ENCODE measurements at regions not wholly inside any gene's neighbourhood (a gene's known extent, or its start where the extent isn't known, plus 50 kb on each side); places are given as distances from the start of the nearest gene placed in this dataset.

DNA sequence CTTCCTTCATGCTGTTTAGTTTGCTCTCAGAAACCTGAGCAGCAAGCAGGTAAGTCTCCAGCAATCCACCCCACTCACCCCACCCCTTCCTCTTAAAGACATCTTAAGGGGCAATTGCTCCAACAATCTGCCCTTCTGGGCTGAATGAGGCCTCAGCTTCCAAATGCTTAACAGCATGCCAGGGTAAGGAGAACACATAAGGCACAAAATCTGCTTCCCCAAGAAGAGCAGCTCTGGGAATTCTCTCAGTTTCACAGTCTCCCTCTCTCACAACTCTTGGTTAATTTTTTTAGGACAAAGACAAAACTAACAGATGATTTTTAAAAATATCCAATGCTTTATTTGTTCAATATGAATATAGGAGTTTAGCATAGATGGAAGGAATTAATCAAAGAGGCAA, 288.9 kb upstream of the CCDC196 start:
- H3K27ac ChIP-seq (ENCODE audit: low read length) = no peak overlapping the region
- no peaks in the 10 kb centered on the region for H3K9me3 ChIP-seq (ENCODE audit: control insufficient read depth, low read length)
- H3K4me3 ChIP-seq (ENCODE audit: low read length) = no peak overlapping the region
- DNase-seq (no peak), ATAC-seq (no peak)
- H3K27me3 ChIP-seq (ENCODE audit: control insufficient read depth, insufficient read depth) = no peaks in the 10 kb centered on the region
- intact Hi-C loops (cut with DNase I) = no loop called here
- no peaks in the 10 kb centered on the region for H3K4me1 ChIP-seq (ENCODE audit: control insufficient read depth, insufficient read depth, low read length)

DNA sequence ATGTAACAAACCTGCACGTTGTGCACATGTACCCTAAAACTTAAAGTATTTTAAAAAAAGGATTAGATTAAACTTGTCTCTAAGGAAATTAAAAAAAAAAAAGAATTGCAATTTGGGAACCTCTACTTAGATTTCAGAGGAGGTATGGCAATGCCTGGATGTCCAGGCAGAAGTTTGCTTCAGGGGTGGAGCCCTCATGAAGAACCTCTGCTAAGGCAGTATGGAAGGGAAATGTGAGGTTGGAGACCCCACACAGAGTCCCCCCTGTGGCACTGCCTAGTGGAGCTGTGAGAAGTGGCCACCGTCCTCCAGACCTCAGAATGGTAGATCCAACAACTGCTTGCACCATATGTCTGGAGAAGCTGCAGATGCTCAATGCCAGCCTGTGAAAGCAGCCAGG, 279.6 kb upstream of the CCDC196 start:
- 69% methylated on average over 2 of the region's 2 CpGs for WGBS
- Histone ChIP-seq H3K9me3 (ENCODE audit: control insufficient read depth, low read length) (peaks cover 3% of the 10 kb centered on the region), H3K4me3 (ENCODE audit: low read length) (no peak overlapping the region), H3K27ac (ENCODE audit: low read length) (no peak overlapping the region), H3K4me1 (ENCODE audit: control insufficient read depth, insufficient read depth, low read length) (no peaks in the 10 kb centered on the region), H3K27me3 (ENCODE audit: control insufficient read depth, insufficient read depth) (no peaks in the 10 kb centered on the region)
- no peak for ATAC-seq
- intact Hi-C loops (cut with DNase I) = no loop called here
- no peak for DNase-seq

DNA sequence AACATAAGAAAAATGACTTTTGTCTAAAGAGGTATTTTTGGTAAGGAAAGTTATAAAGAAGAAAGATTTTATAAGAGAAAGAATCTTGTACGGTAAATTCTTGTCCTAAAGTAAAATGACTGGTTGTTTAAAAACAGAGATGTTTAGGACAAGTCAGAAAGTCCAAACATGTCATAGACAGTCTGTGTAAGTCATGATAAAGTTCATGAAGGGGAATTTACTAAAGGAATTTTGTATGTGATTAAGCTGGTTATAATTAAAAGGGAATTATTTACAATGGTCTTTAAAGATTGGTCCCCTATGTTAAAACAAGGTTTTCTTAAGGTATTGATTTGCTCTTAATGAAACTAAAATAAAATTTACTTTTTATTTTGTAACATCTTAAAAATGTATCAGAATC, 269.4 kb upstream of the CCDC196 start:
- H3K4me1 ChIP-seq (ENCODE audit: control insufficient read depth, insufficient read depth, low read length) = no peaks in the 10 kb centered on the region
- DNase-seq (no peak), ATAC-seq (no peak)
- H3K9me3 ChIP-seq (ENCODE audit: control insufficient read depth, low read length) = no peaks in the 10 kb centered on the region
- WGBS = 41% methylated on average over 1 of the region's 1 CpG
- H3K4me3 ChIP-seq (ENCODE audit: low read length) = no peak overlapping the region
- intact Hi-C loops (cut with DNase I) = no loop called here
- no peaks in the 10 kb centered on the region for H3K27me3 ChIP-seq (ENCODE audit: control insufficient read depth, insufficient read depth)
- H3K27ac ChIP-seq (ENCODE audit: low read length) = no peak overlapping the region

DNA sequence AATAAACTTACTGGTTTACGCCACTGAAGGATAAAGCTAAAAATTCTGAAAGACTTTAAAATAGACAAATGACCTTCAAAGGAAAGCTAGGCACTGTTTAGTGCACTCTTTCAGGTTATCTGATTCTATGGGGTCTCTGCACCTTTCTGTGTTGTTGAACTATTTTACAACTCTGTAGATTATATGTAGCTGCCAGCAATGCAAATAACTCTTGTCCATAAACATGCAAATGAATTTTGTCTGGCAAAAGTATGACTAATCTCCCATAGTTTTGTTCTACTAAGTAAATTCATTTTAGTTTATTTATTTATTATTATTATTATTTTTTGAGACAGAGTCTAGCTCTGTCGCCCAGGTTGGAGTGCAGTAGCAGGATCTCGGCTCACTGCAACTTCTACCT, 266.3 kb upstream of the CCDC196 start:
- H3K9me3 ChIP-seq (ENCODE audit: control insufficient read depth, low read length) = no peaks in the 10 kb centered on the region
- no peak overlapping the region for H3K4me3 ChIP-seq (ENCODE audit: low read length)
- intact Hi-C loops (cut with DNase I) = no loop called here
- H3K27ac ChIP-seq (ENCODE audit: low read length) = no peak overlapping the region
- WGBS = 89% methylated on average over 3 of the region's 3 CpGs
- no peaks in the 10 kb centered on the region for H3K4me1 ChIP-seq (ENCODE audit: control insufficient read depth, insufficient read depth, low read length)
- DNase-seq = no peak
- ATAC-seq = no peak
- no peaks in the 10 kb centered on the region for H3K27me3 ChIP-seq (ENCODE audit: control insufficient read depth, insufficient read depth)

DNA sequence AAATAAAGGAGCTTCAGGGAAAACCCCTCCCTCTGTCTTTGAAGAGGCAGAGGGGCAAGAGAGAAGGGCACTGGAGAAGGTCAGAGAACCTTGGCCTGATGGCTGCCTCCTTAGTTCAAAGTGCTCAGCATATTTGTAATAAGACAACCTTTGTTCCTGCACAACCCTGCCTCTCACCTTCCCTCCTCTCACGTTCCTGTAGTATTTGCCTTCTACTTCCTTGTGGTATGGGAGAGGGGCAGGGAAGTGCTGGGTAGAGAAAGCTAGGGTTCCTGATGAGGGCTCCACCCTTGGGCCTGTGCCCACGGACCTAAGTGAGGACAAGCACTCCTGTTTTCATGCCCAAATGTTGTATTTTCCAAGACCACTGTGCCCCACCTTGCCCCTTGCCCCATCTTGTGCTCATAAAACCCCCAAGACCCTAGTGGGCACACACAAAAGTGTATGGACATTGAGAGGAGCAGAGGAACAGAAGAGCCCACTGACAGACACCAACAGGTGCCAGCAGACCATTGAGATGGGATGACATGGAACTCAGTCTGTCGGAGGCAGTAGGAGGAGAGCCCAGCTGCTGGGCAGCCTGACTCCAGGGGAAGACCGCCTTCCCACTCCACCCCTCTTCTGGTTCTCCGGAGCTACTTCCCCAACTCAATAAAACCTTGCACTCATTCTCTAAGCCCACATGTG, 261.5 kb upstream of the CCDC196 start:
- no peaks in the 10 kb centered on the region for H3K4me1 ChIP-seq (ENCODE audit: control insufficient read depth, insufficient read depth, low read length)
- no peak overlapping the region for H3K4me3 ChIP-seq (ENCODE audit: low read length)
- ATAC-seq = no peak
- intact Hi-C loops (cut with DNase I) = no loop called here
- H3K27me3 ChIP-seq (ENCODE audit: control insufficient read depth, insufficient read depth) = no peaks in the 10 kb centered on the region
- H3K9me3 ChIP-seq (ENCODE audit: control insufficient read depth, low read length) = peaks cover 2% of the 10 kb centered on the region
- H3K27ac ChIP-seq (ENCODE audit: low read length) = no peak overlapping the region
- no peak for DNase-seq
- 65% methylated on average over 5 of the region's 5 CpGs for WGBS

DNA sequence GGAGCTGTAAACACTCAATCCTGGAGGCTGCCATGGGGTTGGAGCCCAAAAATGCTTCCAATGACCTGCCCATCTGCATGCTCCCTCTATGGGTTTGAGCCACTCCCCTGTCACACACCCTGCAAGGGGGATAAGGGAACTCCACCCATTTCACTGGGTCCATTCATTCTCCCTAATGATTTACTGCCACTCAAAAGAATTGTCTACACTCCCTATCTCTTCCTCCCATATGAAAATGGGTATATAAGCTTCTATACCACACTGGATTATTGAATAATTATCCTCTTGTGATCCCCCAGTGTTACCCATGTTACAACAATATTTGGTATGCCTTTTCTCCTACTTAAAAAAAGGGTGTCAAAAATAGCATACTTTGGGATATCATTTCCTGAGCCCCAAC, 260.8 kb upstream of the CCDC196 start:
- intact Hi-C loops (cut with DNase I) = no loop called here
- ATAC-seq = no peak

DNA sequence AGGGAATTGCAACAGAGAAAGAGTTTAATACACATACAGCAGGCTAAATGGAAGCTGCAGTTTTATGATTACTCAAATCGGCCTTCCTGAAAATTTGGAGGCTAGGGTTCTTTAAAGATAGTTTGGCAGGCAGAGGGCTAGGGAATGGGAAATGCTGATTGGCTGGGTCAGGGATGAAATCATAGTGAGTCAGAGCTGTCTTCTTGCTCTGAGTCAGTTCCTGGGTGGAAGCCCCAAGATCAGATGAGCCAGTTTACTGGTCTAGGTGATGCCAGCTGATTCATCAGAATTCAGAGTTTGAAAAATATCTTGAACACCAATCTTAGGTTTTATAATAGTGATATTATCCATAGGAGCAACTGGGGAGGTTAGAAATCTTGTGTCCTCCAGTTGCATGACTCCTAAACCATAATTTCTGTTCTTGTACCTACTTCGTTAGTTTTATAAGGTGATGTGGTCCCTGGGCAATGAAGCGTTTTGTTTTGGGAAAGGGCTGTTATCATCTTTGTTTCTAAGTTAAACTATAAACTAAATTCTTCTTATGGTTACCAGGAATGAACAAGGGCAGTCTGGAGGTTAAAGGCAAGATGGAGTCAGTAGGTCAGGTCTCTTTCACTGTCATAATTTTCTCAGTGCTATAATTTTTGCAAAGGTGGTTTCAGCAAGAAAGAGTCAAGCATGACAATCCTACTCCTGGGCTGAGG, 257.8 kb upstream of the CCDC196 start:
- ATAC-seq (no peak), DNase-seq (no peak)
- Histone ChIP-seq H3K4me3 (ENCODE audit: low read length) (no peak overlapping the region), H3K4me1 (ENCODE audit: control insufficient read depth, insufficient read depth, low read length) (no peaks in the 10 kb centered on the region), H3K9me3 (ENCODE audit: control insufficient read depth, low read length) (peaks cover 2% of the 10 kb centered on the region), H3K27ac (ENCODE audit: low read length) (no peak overlapping the region), H3K27me3 (ENCODE audit: control insufficient read depth, insufficient read depth) (no peaks in the 10 kb centered on the region)
- intact Hi-C loops (cut with DNase I) = no loop called here
- WGBS = 90% methylated on average over 3 of the region's 3 CpGs

More for the DNA sequence above, 260.8 kb upstream of the CCDC196 start:
- no peak for DNase-seq
- H3K27ac ChIP-seq (ENCODE audit: low read length) = no peak overlapping the region
- peaks cover 2% of the 10 kb centered on the region for H3K9me3 ChIP-seq (ENCODE audit: control insufficient read depth, low read length)
- H3K4me1 ChIP-seq (ENCODE audit: control insufficient read depth, insufficient read depth, low read length) = no peaks in the 10 kb centered on the region
- no peak overlapping the region for H3K4me3 ChIP-seq (ENCODE audit: low read length)
- no peaks in the 10 kb centered on the region for H3K27me3 ChIP-seq (ENCODE audit: control insufficient read depth, insufficient read depth)

DNA sequence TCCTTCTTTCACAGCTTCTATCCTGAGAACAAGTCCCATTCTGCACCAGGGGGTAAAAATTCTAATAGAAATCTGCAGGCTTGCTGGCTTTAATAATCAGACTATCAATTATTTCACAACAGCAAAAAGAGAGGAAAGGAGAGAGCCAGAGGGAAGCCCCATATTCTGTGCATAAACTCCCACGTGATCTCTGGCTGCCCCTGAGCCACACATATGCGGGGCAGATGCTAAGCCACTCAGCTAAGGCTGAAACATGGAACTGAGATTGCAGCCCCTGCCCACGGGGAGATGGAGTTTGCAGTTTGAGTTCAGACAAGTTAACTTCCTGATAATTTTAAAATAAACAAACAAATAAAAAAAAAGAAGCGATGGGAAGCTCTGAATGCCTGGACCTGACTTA, 254.4 kb upstream of the CCDC196 start:
- Histone ChIP-seq H3K4me3 (ENCODE audit: low read length) (no peak overlapping the region), H3K27ac (ENCODE audit: low read length) (no peak overlapping the region), H3K4me1 (ENCODE audit: control insufficient read depth, insufficient read depth, low read length) (no peaks in the 10 kb centered on the region), H3K9me3 (ENCODE audit: control insufficient read depth, low read length) (peaks cover 2% of the 10 kb centered on the region), H3K27me3 (ENCODE audit: control insufficient read depth, insufficient read depth) (no peaks in the 10 kb centered on the region)
- intact Hi-C loops (cut with DNase I) = no loop called here
- 38% methylated on average over 4 of the region's 4 CpGs for WGBS
- ATAC-seq (no peak), DNase-seq (no peak)

DNA sequence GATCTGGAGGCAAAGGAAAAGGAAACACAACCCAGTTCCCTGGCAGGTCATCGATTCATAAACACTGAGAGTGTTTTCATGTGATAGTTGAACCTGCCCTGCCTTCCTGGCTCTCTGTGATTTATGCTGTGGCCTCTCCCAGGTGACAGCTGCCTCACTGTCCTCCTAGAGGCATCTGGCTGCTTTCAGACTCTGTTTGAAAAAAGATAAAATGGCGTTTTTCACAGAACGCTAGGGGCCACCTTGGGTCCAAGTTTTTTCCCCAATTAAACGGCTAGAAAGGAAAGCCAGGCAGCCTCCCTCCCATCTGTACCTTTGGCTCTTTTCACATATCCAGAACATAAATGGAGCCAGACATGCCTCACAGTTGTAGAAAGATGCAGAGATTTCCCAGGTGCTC, 252.6 kb upstream of the CCDC196 start:
- DNase-seq = no peak
- intact Hi-C loops (cut with DNase I) = no loop called here
- ATAC-seq = no peak

DNA sequence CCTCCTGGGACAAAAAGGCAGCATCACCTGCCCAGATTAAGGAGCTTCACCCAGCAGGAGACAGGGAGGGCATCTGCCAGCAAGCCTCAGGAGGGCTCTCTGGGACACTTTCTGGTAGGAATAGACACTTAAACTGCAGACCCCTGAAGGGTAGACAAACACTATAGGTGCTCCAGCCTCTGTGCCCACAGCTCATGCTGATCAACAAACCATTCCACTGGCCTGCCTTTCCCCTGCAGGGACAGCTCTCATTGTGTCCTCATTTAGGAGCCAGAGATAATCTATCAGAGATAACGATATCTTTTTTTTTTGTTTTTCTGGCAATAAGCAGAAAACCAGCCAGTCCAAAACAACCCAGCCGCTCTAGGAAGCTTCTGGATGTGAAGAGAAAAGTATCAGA, 251.8 kb upstream of the CCDC196 start:
- Histone ChIP-seq H3K4me3 (ENCODE audit: low read length) (no peak overlapping the region), H3K27me3 (ENCODE audit: control insufficient read depth, insufficient read depth) (no peaks in the 10 kb centered on the region), H3K27ac (ENCODE audit: low read length) (no peak overlapping the region), H3K9me3 (ENCODE audit: control insufficient read depth, low read length) (no peaks in the 10 kb centered on the region), H3K4me1 (ENCODE audit: control insufficient read depth, insufficient read depth, low read length) (no peaks in the 10 kb centered on the region)
- DNase-seq (no peak), ATAC-seq (no peak)
- intact Hi-C loops (cut with DNase I) = no loop called here
- WGBS = 69% methylated on average over 2 of the region's 2 CpGs

More for the DNA sequence above, 252.6 kb upstream of the CCDC196 start:
- Histone ChIP-seq H3K27me3 (ENCODE audit: control insufficient read depth, insufficient read depth) (no peaks in the 10 kb centered on the region), H3K27ac (ENCODE audit: low read length) (no peak overlapping the region), H3K4me3 (ENCODE audit: low read length) (no peak overlapping the region), H3K9me3 (ENCODE audit: control insufficient read depth, low read length) (no peaks in the 10 kb centered on the region), H3K4me1 (ENCODE audit: control insufficient read depth, insufficient read depth, low read length) (no peaks in the 10 kb centered on the region)
- 37% methylated on average over 4 of the region's 4 CpGs for WGBS

DNA sequence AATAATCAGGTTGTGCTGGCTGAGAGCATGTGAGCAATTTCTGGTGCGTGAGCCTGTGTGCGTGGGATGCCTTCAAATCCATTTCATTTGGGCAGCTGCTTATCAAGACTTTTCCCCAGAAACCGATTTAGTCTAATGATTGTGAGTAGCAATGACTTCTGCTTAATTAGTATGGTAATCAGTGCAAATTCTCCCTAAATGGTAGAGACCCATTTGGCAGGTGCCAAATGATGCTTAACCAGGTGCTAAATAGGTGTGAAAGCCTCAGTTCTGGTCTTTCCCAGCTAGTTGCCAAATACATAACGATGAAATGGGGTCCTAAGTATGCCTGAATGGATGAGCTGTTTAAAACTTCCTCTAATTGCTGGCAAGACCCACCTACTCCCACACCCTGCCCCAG, 248.4 kb upstream of the CCDC196 start:
- no peaks in the 10 kb centered on the region for H3K4me1 ChIP-seq (ENCODE audit: control insufficient read depth, insufficient read depth, low read length)
- no peak for DNase-seq
- no peak overlapping the region for H3K27ac ChIP-seq (ENCODE audit: low read length)
- no peak for ATAC-seq
- intact Hi-C loops (cut with DNase I) = no loop called here
- H3K27me3 ChIP-seq (ENCODE audit: control insufficient read depth, insufficient read depth) = no peaks in the 10 kb centered on the region
- H3K4me3 ChIP-seq (ENCODE audit: low read length) = no peak overlapping the region
- 52% methylated on average over 4 of the region's 4 CpGs for WGBS
- H3K9me3 ChIP-seq (ENCODE audit: control insufficient read depth, low read length) = no peaks in the 10 kb centered on the region

DNA sequence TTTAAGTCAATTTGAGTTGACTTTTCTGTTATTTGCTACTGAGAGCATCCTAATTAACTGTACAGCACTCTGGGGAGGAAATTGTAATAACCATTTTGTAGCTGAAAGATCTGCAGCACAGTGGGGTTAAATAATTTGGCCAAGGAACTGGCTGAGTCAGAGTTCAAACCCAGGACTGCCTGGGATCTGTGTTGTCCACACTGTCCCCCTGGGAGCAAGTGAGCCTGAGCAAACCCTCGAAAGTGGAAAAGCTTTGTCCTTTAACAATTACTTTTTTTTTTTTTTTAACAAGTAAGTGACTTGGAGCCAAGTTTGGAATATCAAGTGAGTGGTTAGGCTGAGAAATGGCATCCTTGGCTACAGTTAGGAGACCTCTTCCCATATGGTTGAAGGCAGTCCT, 247.2 kb upstream of the CCDC196 start:
- no peak overlapping the region for H3K27ac ChIP-seq (ENCODE audit: low read length)
- no peaks in the 10 kb centered on the region for H3K9me3 ChIP-seq (ENCODE audit: control insufficient read depth, low read length)
- DNase-seq = peak in 1 of 3 donors; percentile 15
- H3K4me3 ChIP-seq (ENCODE audit: low read length) = no peak overlapping the region
- H3K4me1 ChIP-seq (ENCODE audit: control insufficient read depth, insufficient read depth, low read length) = no peaks in the 10 kb centered on the region
- intact Hi-C loops (cut with DNase I) = no loop called here
- WGBS = 31% methylated on average over 1 of the region's 1 CpG
- peak in 1 of 2 donors; percentile 37 for ATAC-seq
- no peaks in the 10 kb centered on the region for H3K27me3 ChIP-seq (ENCODE audit: control insufficient read depth, insufficient read depth)
